K562 (cell line): ENCODE measurements at regions not wholly inside any gene's neighbourhood (a gene's known extent, or its start where the extent isn't known, plus 50 kb on each side); places are given as distances from the start of the nearest gene placed in this dataset.

Experiments used
- DPF2 ChIP-seq: fragments of 450-650 bp; IDR thresholded peaks from 2 replicates; pipeline ENCODE4 v1.6.1; 2016
- GTF2E2 ChIP-seq: fragments of 200-800 bp; sonication (Bioruptor generic); IDR thresholded peaks from 2 replicates; pipeline ENCODE4 v1.6.1; 2016; ENCODE audit warnings: missing genetic modification characterization, missing compliant biosample characterization
- HDAC3 ChIP-seq: fragments of 450-650 bp; IDR thresholded peaks from 2 replicates; pipeline ENCODE4 v1.6.1; 2018; ENCODE audit warnings: borderline replicate concordance, mild to moderate bottlenecking, moderate library complexity; ENCODE audit not compliant: partially characterized antibody
- ILK ChIP-seq: fragments of 450-650 bp; IDR thresholded peaks from 2 replicates; pipeline ENCODE4 v1.6.1; 2016; ENCODE audit warnings: missing genetic modification characterization, low read depth, mild to moderate bottlenecking, missing compliant biosample characterization, moderate library complexity, borderline replicate concordance
- KLF6 ChIP-seq: fragments of 250-450 bp; sonication (Bioruptor Pico); IDR thresholded peaks from 2 replicates; pipeline ENCODE4 v1.4.0; 2020; ENCODE audit warnings: mild to moderate bottlenecking, moderate library complexity, borderline replicate concordance
- NBN ChIP-seq: fragments of 450-650 bp; IDR thresholded peaks from 2 replicates; pipeline ENCODE4 v1.6.1; 2016; ENCODE audit warnings: low read depth, mild to moderate bottlenecking
- PHF21A ChIP-seq: fragments of 450-650 bp; IDR thresholded peaks from 2 replicates; pipeline ENCODE4 v1.6.1; 2017; ENCODE audit warnings: low read depth, borderline replicate concordance
- POLR2G ChIP-seq: fragments of 200-400 bp; formaldehyde crosslinking; IDR thresholded peaks from 2 replicates; pipeline ENCODE4 v1.6.1; 2017; ENCODE audit warnings: low read depth, mild to moderate bottlenecking, antibody characterized with exemption, low read length, moderate library complexity
- POLR2H ChIP-seq: IDR thresholded peaks from 2 replicates; pipeline ENCODE4 v1.6.1; 2016; ENCODE audit warnings: missing genetic modification characterization, low read depth, mild to moderate bottlenecking, control low read depth, missing compliant biosample characterization, moderate library complexity
- RBM25 ChIP-seq: fragments of 200-400 bp; formaldehyde crosslinking; IDR thresholded peaks from 2 replicates; pipeline ENCODE4 v1.6.1; 2018; ENCODE audit warnings: low read length, low read depth, moderate library complexity; ENCODE audit not compliant: severe bottlenecking
- ZFP1 ChIP-seq: fragments of 450-650 bp; formaldehyde crosslinking; IDR thresholded peaks from 2 replicates; pipeline ENCODE4 v1.4.0; 2020; ENCODE audit warnings: mild to moderate bottlenecking, mixed read lengths
- ZNF444 ChIP-seq: fragments of 250-450 bp; sonication (Bioruptor Pico); IDR thresholded peaks from 2 replicates; pipeline ENCODE4 v1.4.0; 2020; ENCODE audit warnings: mild to moderate bottlenecking, moderate library complexity
- ZNF780A ChIP-seq: fragments of 250-450 bp; sonication (Bioruptor Pico); IDR thresholded peaks from 2 replicates; pipeline ENCODE4 v1.5.0; 2021; ENCODE audit warnings: mild to moderate bottlenecking
- TF ChIP-seq, protein P1 (sequence below): fragments of 450-650 bp; IDR thresholded peaks from 2 replicates; pipeline ENCODE4 v1.6.1; 2016; ENCODE audit warnings: mild to moderate bottlenecking
- TF ChIP-seq, protein P2 (sequence below), 2 experiments: fragments of 450-650 bp in 1 of 2; sonication (generic) in 1 of 2; formaldehyde crosslinking; conservative IDR thresholded peaks; 2 replicates each; pipeline versions ENCODE4 v1.4.0 to v1.8.1; 2020 to 2022; ENCODE audit warnings: mild to moderate bottlenecking in 1 of 2, missing genetic modification reagents in 1 of 2
- TF ChIP-seq, protein P3 (sequence below): fragments of 250-450 bp; sonication (Bioruptor Pico); IDR thresholded peaks from 2 replicates; pipeline ENCODE4 v1.8.0; 2021; ENCODE audit warnings: mild to moderate bottlenecking, moderate library complexity

DNA sequence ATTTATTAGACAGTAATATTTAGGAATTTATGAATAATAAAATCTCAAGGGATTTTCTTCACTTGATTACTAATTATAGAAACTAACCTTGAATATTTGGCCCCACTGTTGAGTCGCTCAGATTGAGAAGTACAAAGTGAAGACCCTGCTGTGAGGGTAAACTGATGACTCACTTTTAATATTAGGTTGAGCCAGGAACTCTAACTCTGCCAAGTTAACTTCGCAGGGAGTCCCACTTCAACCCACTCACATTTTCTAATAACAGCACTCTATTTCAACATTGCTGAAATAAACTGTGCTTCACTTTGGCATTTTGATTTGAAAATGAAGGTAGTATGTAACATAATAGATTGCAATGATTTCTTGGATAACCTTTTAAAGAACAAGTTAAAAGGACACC is 200.7 kb downstream of the POLR1F start (continued):
- TF ChIP-seq, protein P1, sequence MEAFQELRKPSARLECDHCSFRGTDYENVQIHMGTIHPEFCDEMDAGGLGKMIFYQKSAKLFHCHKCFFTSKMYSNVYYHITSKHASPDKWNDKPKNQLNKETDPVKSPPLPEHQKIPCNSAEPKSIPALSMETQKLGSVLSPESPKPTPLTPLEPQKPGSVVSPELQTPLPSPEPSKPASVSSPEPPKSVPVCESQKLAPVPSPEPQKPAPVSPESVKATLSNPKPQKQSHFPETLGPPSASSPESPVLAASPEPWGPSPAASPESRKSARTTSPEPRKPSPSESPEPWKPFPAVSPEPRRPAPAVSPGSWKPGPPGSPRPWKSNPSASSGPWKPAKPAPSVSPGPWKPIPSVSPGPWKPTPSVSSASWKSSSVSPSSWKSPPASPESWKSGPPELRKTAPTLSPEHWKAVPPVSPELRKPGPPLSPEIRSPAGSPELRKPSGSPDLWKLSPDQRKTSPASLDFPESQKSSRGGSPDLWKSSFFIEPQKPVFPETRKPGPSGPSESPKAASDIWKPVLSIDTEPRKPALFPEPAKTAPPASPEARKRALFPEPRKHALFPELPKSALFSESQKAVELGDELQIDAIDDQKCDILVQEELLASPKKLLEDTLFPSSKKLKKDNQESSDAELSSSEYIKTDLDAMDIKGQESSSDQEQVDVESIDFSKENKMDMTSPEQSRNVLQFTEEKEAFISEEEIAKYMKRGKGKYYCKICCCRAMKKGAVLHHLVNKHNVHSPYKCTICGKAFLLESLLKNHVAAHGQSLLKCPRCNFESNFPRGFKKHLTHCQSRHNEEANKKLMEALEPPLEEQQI, result no peak
- TF ChIP-seq ZNF780A (CRISPR knock-in tag) (no peak), POLR2H (no peak), ILK (tag) (no peak), ZNF444 (CRISPR knock-in tag) (no peak), DPF2 (no peak), KLF6 (CRISPR knock-in tag) (no peak), HDAC3 (no peak), RBM25 (no peak), GTF2E2 (tag) (no peak), PHF21A (no peak), POLR2G (no peak), ZFP1 (CRISPR knock-in tag) (no peak), NBN (no peak)
- TF ChIP-seq, protein P2, sequence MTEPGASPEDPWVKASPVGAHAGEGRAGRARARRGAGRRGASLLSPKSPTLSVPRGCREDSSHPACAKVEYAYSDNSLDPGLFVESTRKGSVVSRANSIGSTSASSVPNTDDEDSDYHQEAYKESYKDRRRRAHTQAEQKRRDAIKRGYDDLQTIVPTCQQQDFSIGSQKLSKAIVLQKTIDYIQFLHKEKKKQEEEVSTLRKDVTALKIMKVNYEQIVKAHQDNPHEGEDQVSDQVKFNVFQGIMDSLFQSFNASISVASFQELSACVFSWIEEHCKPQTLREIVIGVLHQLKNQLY (CRISPR knock-in tag; conservative IDR thresholded peaks at IDR 0.05), result no peak
- TF ChIP-seq, protein P3, sequence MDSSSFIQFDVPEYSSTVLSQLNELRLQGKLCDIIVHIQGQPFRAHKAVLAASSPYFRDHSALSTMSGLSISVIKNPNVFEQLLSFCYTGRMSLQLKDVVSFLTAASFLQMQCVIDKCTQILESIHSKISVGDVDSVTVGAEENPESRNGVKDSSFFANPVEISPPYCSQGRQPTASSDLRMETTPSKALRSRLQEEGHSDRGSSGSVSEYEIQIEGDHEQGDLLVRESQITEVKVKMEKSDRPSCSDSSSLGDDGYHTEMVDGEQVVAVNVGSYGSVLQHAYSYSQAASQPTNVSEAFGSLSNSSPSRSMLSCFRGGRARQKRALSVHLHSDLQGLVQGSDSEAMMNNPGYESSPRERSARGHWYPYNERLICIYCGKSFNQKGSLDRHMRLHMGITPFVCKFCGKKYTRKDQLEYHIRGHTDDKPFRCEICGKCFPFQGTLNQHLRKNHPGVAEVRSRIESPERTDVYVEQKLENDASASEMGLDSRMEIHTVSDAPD (CRISPR knock-in tag), result no peak
